Anterior cingulate cortex (tissue), 58 donors: ENCODE measurements at regions not wholly inside any gene's neighbourhood (a gene's known extent, or its start where the extent isn't known, plus 50 kb on each side); places are given as distances from the start of the nearest gene placed in this dataset.

ENCODE experiments used
- DNase-seq, 58 donors: peaks; one replicate each; lab custom pipeline; 2025; lab: John Stamatoyannopoulos, UW

GRCh38 chr12:108063192-108063591, 65.9 kb upstream of the WSCD2 start:
- no peak for DNase-seq

- DNase-seq, result no peak
Measured at GRCh38 chr12:108065069-108065468, 64.0 kb upstream of the WSCD2 start.

- DNase-seq, result no peak
Measured at GRCh38 chr12:108066583-108067577, 62.2 kb upstream of the WSCD2 start.

- no peak for DNase-seq
Measured at GRCh38 chr12:108069651-108070165, 59.4 kb upstream of the WSCD2 start.

GRCh38 chr12:108075561-108075960, 53.5 kb upstream of the WSCD2 start:
- no peak for DNase-seq

- DNase-seq, result peak in 1 of 58 donors; percentile 9
Measured at GRCh38 chr12:108076556-108076955, 52.5 kb upstream of the WSCD2 start.

GRCh38 chr12:108078428-108078827, 50.7 kb upstream of the WSCD2 start:
- DNase-seq, result no peak
